ENCODE measurements at regions not wholly inside any gene's neighbourhood (a gene's known extent, or its start where the extent isn't known, plus 50 kb on each side); places are given as distances from the start of the nearest gene placed in this dataset.

GRCh38 chr11:109957000-109957399, 136.2 kb upstream of the ZC3H12C start:
- Mint-ChIP-seq H3K27me3 (ENCODE audit: low read depth) (no peaks in the 10 kb centered on the region), H3K4me1 (ENCODE audit: low read depth) (peaks cover 7% of the 10 kb centered on the region), H3K4me3 (ENCODE audit: unreplicated experiment) (no peak overlapping the region), H3K9me3 (ENCODE audit: low read depth) (no peaks in the 10 kb centered on the region), H3K36me3 (ENCODE audit: low read depth) (no peaks in the 10 kb centered on the region), H3K27ac (ENCODE audit: unreplicated experiment) (no peak overlapping the region)
- no peak for DNase-seq (ENCODE audit: low spot score)
- no peak for TF ChIP-seq CTCF (IDR thresholded peaks at IDR 0.05)

- no peak for DNase-seq (ENCODE audit: low spot score)
- Mint-ChIP-seq H3K4me3 (ENCODE audit: unreplicated experiment) (no peak overlapping the region), H3K9me3 (ENCODE audit: low read depth) (no peaks in the 10 kb centered on the region), H3K27me3 (ENCODE audit: low read depth) (no peaks in the 10 kb centered on the region), H3K27ac (ENCODE audit: unreplicated experiment) (no peak overlapping the region), H3K36me3 (ENCODE audit: low read depth) (no peaks in the 10 kb centered on the region), H3K4me1 (ENCODE audit: low read depth) (peaks cover 7% of the 10 kb centered on the region)
- no peak for TF ChIP-seq CTCF (IDR thresholded peaks at IDR 0.05)
Measured at GRCh38 chr11:109957601-109958000, 135.6 kb upstream of the ZC3H12C start.

DNA sequence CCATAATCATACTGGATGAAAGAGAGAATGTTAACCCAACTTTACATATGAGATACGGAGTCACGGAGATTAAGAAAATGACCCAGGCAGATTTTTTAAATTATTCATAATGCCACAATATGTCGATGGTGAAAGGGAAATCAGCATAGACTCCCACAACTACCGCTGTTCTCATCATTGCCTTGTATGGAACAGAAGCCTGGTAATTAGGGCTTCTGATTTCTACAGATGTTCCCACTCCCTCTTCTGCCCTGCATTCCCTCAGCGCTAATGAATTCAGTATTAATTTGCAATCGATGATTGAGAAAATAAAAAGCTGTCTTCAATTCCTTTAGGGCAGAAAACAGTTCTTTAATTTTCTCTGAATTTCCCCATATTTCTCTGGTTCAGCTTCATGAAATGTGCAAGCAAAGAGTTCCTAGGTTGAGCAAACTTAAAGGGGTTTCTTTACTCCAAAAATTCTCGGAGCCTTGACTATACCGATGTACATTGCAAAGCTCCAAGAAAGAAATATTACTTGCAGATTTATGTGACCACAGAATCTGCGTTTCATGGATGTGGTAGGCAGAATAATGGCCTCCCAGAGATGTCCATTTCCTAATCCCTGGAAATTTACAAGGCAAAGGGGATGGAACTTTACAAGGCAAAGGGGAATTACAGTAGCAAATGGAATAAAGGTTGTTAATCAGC, 134.9 kb upstream of the ZC3H12C start:
- H3K4me1 Mint-ChIP-seq (ENCODE audit: low read depth) = peaks cover 7% of the 10 kb centered on the region
- TF ChIP-seq CTCF (IDR thresholded peaks at IDR 0.05) = no peak
- no peak overlapping the region for H3K27ac Mint-ChIP-seq (ENCODE audit: unreplicated experiment)
- no peak overlapping the region for H3K4me3 Mint-ChIP-seq (ENCODE audit: unreplicated experiment)
- H3K36me3 Mint-ChIP-seq (ENCODE audit: low read depth) = no peaks in the 10 kb centered on the region
- no peaks in the 10 kb centered on the region for H3K27me3 Mint-ChIP-seq (ENCODE audit: low read depth)
- no peak for DNase-seq (ENCODE audit: low spot score)
- no peaks in the 10 kb centered on the region for H3K9me3 Mint-ChIP-seq (ENCODE audit: low read depth)

DNA sequence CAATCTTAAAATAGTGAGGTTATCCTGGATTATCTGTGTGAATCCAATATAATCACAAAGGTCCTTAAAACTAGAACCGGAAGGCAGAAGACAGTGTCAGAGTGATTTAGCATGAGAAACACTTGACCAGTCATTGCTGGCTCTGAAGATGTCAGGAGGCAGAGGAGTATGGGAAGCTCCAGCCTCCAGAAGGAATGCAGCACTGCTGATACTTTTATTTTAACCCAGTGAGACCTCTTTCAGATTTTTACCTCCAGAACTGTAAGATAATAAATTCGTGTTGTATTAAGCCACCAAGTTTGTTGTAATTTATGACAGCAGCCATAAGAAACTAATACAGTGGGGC, 134.4 kb upstream of the ZC3H12C start:
- Mint-ChIP-seq H3K27me3 (ENCODE audit: low read depth) (no peaks in the 10 kb centered on the region), H3K27ac (ENCODE audit: unreplicated experiment) (no peak overlapping the region), H3K4me3 (ENCODE audit: unreplicated experiment) (no peak overlapping the region), H3K9me3 (ENCODE audit: low read depth) (no peaks in the 10 kb centered on the region), H3K36me3 (ENCODE audit: low read depth) (no peaks in the 10 kb centered on the region), H3K4me1 (ENCODE audit: low read depth) (peaks cover 7% of the 10 kb centered on the region)
- no peak for DNase-seq (ENCODE audit: low spot score)
- no peak for TF ChIP-seq CTCF (IDR thresholded peaks at IDR 0.05)

DNA sequence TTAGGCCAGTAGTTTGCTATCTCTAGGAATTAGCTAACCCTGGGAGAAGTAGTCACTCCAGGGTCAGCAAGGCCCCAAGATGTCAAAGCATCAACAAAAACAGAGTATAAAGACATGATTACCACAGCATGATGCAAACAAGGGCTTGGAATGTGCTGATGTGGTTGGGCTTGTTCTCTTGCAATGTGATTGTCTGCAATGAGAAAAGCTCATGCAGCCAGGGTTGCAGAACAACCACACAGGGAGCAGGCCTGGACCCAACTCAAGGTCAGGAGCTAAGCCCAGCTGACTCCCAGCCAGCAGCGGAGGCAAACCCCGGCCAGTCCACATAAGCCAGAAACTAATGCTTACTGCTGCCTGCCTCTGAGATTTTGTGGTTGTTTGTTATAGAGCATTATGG, 132.4 kb upstream of the ZC3H12C start:
- no peak for TF ChIP-seq CTCF (IDR thresholded peaks at IDR 0.05)
- DNase-seq (ENCODE audit: low spot score) = no peak
- no peak overlapping the region for H3K27ac Mint-ChIP-seq (ENCODE audit: unreplicated experiment)
- no peaks in the 10 kb centered on the region for H3K27me3 Mint-ChIP-seq (ENCODE audit: low read depth)
- no peaks in the 10 kb centered on the region for H3K9me3 Mint-ChIP-seq (ENCODE audit: low read depth)
- H3K36me3 Mint-ChIP-seq (ENCODE audit: low read depth) = no peaks in the 10 kb centered on the region
- H3K4me1 Mint-ChIP-seq (ENCODE audit: low read depth) = peaks cover 7% of the 10 kb centered on the region
- H3K4me3 Mint-ChIP-seq (ENCODE audit: unreplicated experiment) = no peak overlapping the region

Data from chondrocyte (in vitro differentiated cells).